ENCODE measurements at regions not wholly inside any gene's neighbourhood (a gene's known extent, or its start where the extent isn't known, plus 50 kb on each side); places are given as distances from the start of the nearest gene placed in this dataset.
"Not testable (repeated sequence)": the region's sequence is repeated elsewhere in the genome, so short reads cannot be mapped to it uniquely, and the experiment has no call there.

GRCh38 chr3:182650568-182651128 is 142.7 kb upstream of the ATP11B start:
- Mint-ChIP-seq H3K27ac (no peak overlapping the region), H3K4me3 (no peak overlapping the region), H3K36me3 (ENCODE audit: low read depth) (no peaks in the 10 kb centered on the region), H3K27me3 (ENCODE audit: low read depth) (no peaks in the 10 kb centered on the region), H3K4me1 (no peaks in the 10 kb centered on the region), H3K9me3 (peaks cover 4% of the 10 kb centered on the region)
- TF ChIP-seq CTCF (IDR thresholded peaks at IDR 0.05; ENCODE audit: unreplicated experiment in 3 of 3), result no peak

GRCh38 chr3:182651461-182651860 is 141.8 kb upstream of the ATP11B start:
- Mint-ChIP-seq H3K4me1 (no peaks in the 10 kb centered on the region), H3K27ac (no peak overlapping the region), H3K9me3 (peaks cover 6% of the 10 kb centered on the region), H3K27me3 (ENCODE audit: low read depth) (no peaks in the 10 kb centered on the region), H3K36me3 (ENCODE audit: low read depth) (no peaks in the 10 kb centered on the region), H3K4me3 (no peak overlapping the region)
- TF ChIP-seq CTCF (IDR thresholded peaks at IDR 0.05; ENCODE audit: unreplicated experiment in 3 of 3), result no peak

- not testable (repeated sequence) for H3K4me3 Mint-ChIP-seq; H3K27ac Mint-ChIP-seq; H3K4me1 Mint-ChIP-seq; H3K36me3 Mint-ChIP-seq (ENCODE audit: low read depth); H3K9me3 Mint-ChIP-seq; H3K27me3 Mint-ChIP-seq (ENCODE audit: low read depth)
Observed at GRCh38 chr3:182653065-182653464, 140.2 kb upstream of the ATP11B start.

- H3K9me3 Mint-ChIP-seq, result peaks cover 2% of the 10 kb centered on the region
- no peaks in the 10 kb centered on the region for H3K4me1 Mint-ChIP-seq
- H3K27ac Mint-ChIP-seq, result no peak overlapping the region
- no peak for TF ChIP-seq CTCF (IDR thresholded peaks at IDR 0.05; ENCODE audit: unreplicated experiment in 3 of 3)
- no peak overlapping the region for H3K4me3 Mint-ChIP-seq
- H3K27me3 Mint-ChIP-seq (ENCODE audit: low read depth), result peaks cover 4% of the 10 kb centered on the region
- no peaks in the 10 kb centered on the region for H3K36me3 Mint-ChIP-seq (ENCODE audit: low read depth)
Observed at GRCh38 chr3:182668541-182668940, 124.8 kb upstream of the ATP11B start.

GRCh38 chr3:182668974-182669373 is 124.3 kb upstream of the ATP11B start:
- no peak for TF ChIP-seq CTCF (IDR thresholded peaks at IDR 0.05; ENCODE audit: unreplicated experiment in 3 of 3)
- peaks cover 4% of the 10 kb centered on the region for H3K27me3 Mint-ChIP-seq (ENCODE audit: low read depth)
- no peaks in the 10 kb centered on the region for H3K4me1 Mint-ChIP-seq
- no peaks in the 10 kb centered on the region for H3K36me3 Mint-ChIP-seq (ENCODE audit: low read depth)
- no peak overlapping the region for H3K4me3 Mint-ChIP-seq
- H3K9me3 Mint-ChIP-seq, result peaks cover 2% of the 10 kb centered on the region
- H3K27ac Mint-ChIP-seq, result no peak overlapping the region

- Mint-ChIP-seq H3K36me3 (ENCODE audit: low read depth) (no peaks in the 10 kb centered on the region), H3K27me3 (ENCODE audit: low read depth) (peaks cover 4% of the 10 kb centered on the region), H3K9me3 (peaks cover 2% of the 10 kb centered on the region), H3K27ac (no peak overlapping the region), H3K4me1 (no peaks in the 10 kb centered on the region), H3K4me3 (no peak overlapping the region)
- no peak for TF ChIP-seq CTCF (IDR thresholded peaks at IDR 0.05; ENCODE audit: unreplicated experiment in 3 of 3)
Observed at GRCh38 chr3:182671541-182671940, 121.8 kb upstream of the ATP11B start.
